Prostate gland (tissue), 2 donors: ENCODE measurements at regions not wholly inside any gene's neighbourhood (a gene's known extent, or its start where the extent isn't known, plus 50 kb on each side); places are given as distances from the start of the nearest gene placed in this dataset.

Experiments
- DNase-seq: peaks from one replicate; pipeline ENCODE4 v3.0.0-alpha.2; 2019; ENCODE audit warnings: low spot score
- H3K27ac ChIP-seq, 2 donors: fragments of 200-600 bp; sonication (generic); 2 replicates each; pipeline ENCODE4 v1.5.1; 2017 to 2019
- H3K27me3 ChIP-seq: fragments of 200-600 bp; sonication (generic); replicated peaks from 2 replicates; pipeline ENCODE4 v1.5.1; 2019; ENCODE audit not compliant: insufficient read depth
- H3K36me3 ChIP-seq, 2 donors: fragments of 200-600 bp; sonication (generic); 1 replicate in 1 of 2; 2 replicates in 1 of 2; pipeline versions ENCODE4 v1.5.1 to v1.8.1; 2017 to 2019
- H3K4me1 ChIP-seq: fragments of 200-600 bp; sonication (generic); replicated peaks from 2 replicates; pipeline ENCODE4 v1.5.1; 2019
- H3K4me3 ChIP-seq, 2 donors: fragments of 200-600 bp; sonication (generic); 2 replicates each; pipeline ENCODE4 v1.5.1; 2017 to 2019
- H3K9me3 ChIP-seq: fragments of 200-600 bp; sonication (generic); 2 replicates; pipeline ENCODE4 v1.5.1; 2017
- CTCF ChIP-seq, 4 experiments: fragments of 200-600 bp in 2 of 4; fragments of 450-650 bp in 2 of 4; sonication (generic) in 2 of 4; IDR thresholded peaks; 1 replicate in 3 of 4; 2 replicates in 1 of 4; pipeline ENCODE4 v1.5.1; 2016 to 2019; ENCODE audit warnings: antibody characterized with exemption in 4 of 4, mild to moderate bottlenecking in 2 of 4, moderate library complexity in 2 of 4
- POLR2A ChIP-seq: fragments of 450-650 bp; IDR thresholded peaks from one replicate; pipeline ENCODE4 v1.6.1; 2016; ENCODE audit warnings: antibody characterized with exemption, mild to moderate bottlenecking
- POLR2AphosphoS5 ChIP-seq: sonication (generic); formaldehyde crosslinking; IDR thresholded peaks from one replicate; pipeline ENCODE4 v1.6.1; 2017; ENCODE audit warnings: antibody characterized with exemption
- WGBS: methylation state at CpG from one replicate; pipeline ENCODE4 v1.1.5; 2018; 5-methylcytosine and 5-hydroxymethylcytosine counted together
- intact Hi-C: fragments of 100-400 bp; cut with DNase I; formaldehyde crosslinking; loops from one replicate; pipeline ENCODE4 v1.14.2; 2022

GRCh38 chr15:29911705-29912104 is 89.4 kb upstream of the TJP1 start:
- H3K36me3 ChIP-seq: no peaks in the 10 kb centered on the region
- WGBS: 74% methylated on average over 3 of the region's 3 CpGs
- H3K4me1 ChIP-seq: peaks cover 4% of the 10 kb centered on the region
- H3K9me3 ChIP-seq: no peaks in the 10 kb centered on the region
- H3K27ac ChIP-seq: no peak overlapping the region
- TF ChIP-seq CTCF (IDR thresholded peaks at IDR 0.05) (no peak), POLR2AphosphoS5 (no peak), POLR2A (no peak)
- no peak for DNase-seq
- H3K27me3 ChIP-seq: no peaks in the 10 kb centered on the region
- intact Hi-C loops: loop anchor here (10.0 kb wide), 1 partner anchor 87 kb away; the partner anchor contains the start of gene TJP1
- no peak overlapping the region for H3K4me3 ChIP-seq

GRCh38 chr15:29910068-29910467 is 87.8 kb upstream of the TJP1 start:
- Histone ChIP-seq H3K4me3 (no peak overlapping the region), H3K36me3 (no peaks in the 10 kb centered on the region), H3K4me1 (peaks cover 4% of the 10 kb centered on the region), H3K9me3 (no peaks in the 10 kb centered on the region), H3K27me3 (no peaks in the 10 kb centered on the region), H3K27ac (no peak overlapping the region)
- DNase-seq: peak; percentile 37
- WGBS: 8% methylated on average over 3 of the region's 3 CpGs
- TF ChIP-seq CTCF (IDR thresholded peaks at IDR 0.05) (no peak), POLR2AphosphoS5 (peak; percentile 51)
- intact Hi-C loops: loop anchor here (10.0 kb wide), 1 partner anchor 85 kb away; the partner anchor contains the start of gene TJP1

- no peak for DNase-seq
- Histone ChIP-seq H3K36me3 (no peaks in the 10 kb centered on the region), H3K4me3 (no peak overlapping the region), H3K27me3 (no peaks in the 10 kb centered on the region), H3K4me1 (peaks cover 4% of the 10 kb centered on the region), H3K27ac (no peak overlapping the region), H3K9me3 (no peaks in the 10 kb centered on the region)
- 83% methylated on average over 4 of the region's 4 CpGs for WGBS
- intact Hi-C loops: no loop called here
- no peak for TF ChIP-seq POLR2A
- no peak for TF ChIP-seq POLR2AphosphoS5
- TF ChIP-seq CTCF (IDR thresholded peaks at IDR 0.05): no peak
Measured at GRCh38 chr15:29904757-29905417, 82.6 kb upstream of the TJP1 start.

GRCh38 chr15:29903785-29904464 is 81.7 kb upstream of the TJP1 start:
- no peak for DNase-seq
- intact Hi-C loops: no loop called here
- 81% methylated on average over 6 of the region's 6 CpGs for WGBS

More at GRCh38 chr15:29903785-29904464, 81.7 kb upstream of the TJP1 start:
- Histone ChIP-seq H3K27me3 (no peaks in the 10 kb centered on the region), H3K4me1 (no peaks in the 10 kb centered on the region), H3K36me3 (no peaks in the 10 kb centered on the region), H3K9me3 (no peaks in the 10 kb centered on the region), H3K4me3 (no peak overlapping the region), H3K27ac (no peak overlapping the region)
- TF ChIP-seq POLR2A (no peak), CTCF (IDR thresholded peaks at IDR 0.05) (no peak), POLR2AphosphoS5 (no peak)
